Breast epithelium (tissue), 4 donors: ENCODE measurements at regions not wholly inside any gene's neighbourhood (a gene's known extent, or its start where the extent isn't known, plus 50 kb on each side); places are given as distances from the start of the nearest gene placed in this dataset.
"Not testable (repeated sequence)": the region's sequence is repeated elsewhere in the genome, so short reads cannot be mapped to it uniquely, and the experiment has no call there.

ENCODE experiments used
- DNase-seq, 2 donors: peaks; one replicate each; pipeline ENCODE4 v3.0.0-alpha.2; 2019; ENCODE audit warnings: low spot score in 2 of 2
- H3K27ac ChIP-seq, 2 donors: fragments of 200-600 bp; sonication (generic) in 1 of 2; one replicate each; pipeline ENCODE4 v1.5.1; 2016 to 2019; ENCODE audit warnings: mild to moderate bottlenecking in 1 of 2
- H3K27me3 ChIP-seq, 2 donors: fragments of 200-600 bp; sonication (generic) in 1 of 2; one replicate each; pipeline versions ENCODE4 v1.5.1 to v1.6.0; 2017 to 2019; ENCODE audit warnings: control low read depth in 1 of 2, mild to moderate bottlenecking in 1 of 2
- H3K36me3 ChIP-seq: fragments of 200-600 bp; one replicate; pipeline ENCODE4 v1.5.1; 2019
- H3K4me1 ChIP-seq, 2 donors: fragments of 200-600 bp; sonication (generic); one replicate each; pipeline ENCODE4 v1.5.1; 2016 to 2019; ENCODE audit warnings: control low read depth in 1 of 2
- H3K4me3 ChIP-seq, 3 donors: fragments of 200-600 bp; sonication (generic); 1 replicate in 2 of 3; 2 replicates in 1 of 3; pipeline ENCODE4 v1.5.1; 2016 to 2019; ENCODE audit warnings: mild to moderate bottlenecking in 3 of 3, moderate library complexity in 2 of 3
- H3K9me3 ChIP-seq, 2 donors: fragments of 200-600 bp; sonication (generic) in 1 of 2; one replicate each; pipeline ENCODE4 v1.5.1; 2016 to 2019; ENCODE audit warnings: control low read depth in 1 of 2
- POLR2A ChIP-seq: fragments of 450-650 bp; IDR thresholded peaks from one replicate; pipeline ENCODE4 v1.6.1; 2016; ENCODE audit warnings: antibody characterized with exemption, mild to moderate bottlenecking, moderate library complexity
- POLR2AphosphoS5 ChIP-seq, 3 donors: sonication (generic); formaldehyde crosslinking; IDR thresholded peaks; one replicate each; pipeline ENCODE4 v1.6.1; 2017; ENCODE audit warnings: antibody characterized with exemption in 3 of 3
- intact Hi-C: fragments of 100-400 bp; cut with DNase I; formaldehyde crosslinking; loops from one replicate; pipeline ENCODE4 v1.15.1; 2023; ENCODE audit warnings: low total_unique reads
- TF ChIP-seq, protein P1 (sequence below), 3 donors: fragments of 450-650 bp; IDR thresholded peaks; one replicate each; pipeline ENCODE4 v1.5.1; 2016 to 2017; ENCODE audit warnings: antibody characterized with exemption in 3 of 3, mild to moderate bottlenecking in 3 of 3, moderate library complexity in 3 of 3

DNA sequence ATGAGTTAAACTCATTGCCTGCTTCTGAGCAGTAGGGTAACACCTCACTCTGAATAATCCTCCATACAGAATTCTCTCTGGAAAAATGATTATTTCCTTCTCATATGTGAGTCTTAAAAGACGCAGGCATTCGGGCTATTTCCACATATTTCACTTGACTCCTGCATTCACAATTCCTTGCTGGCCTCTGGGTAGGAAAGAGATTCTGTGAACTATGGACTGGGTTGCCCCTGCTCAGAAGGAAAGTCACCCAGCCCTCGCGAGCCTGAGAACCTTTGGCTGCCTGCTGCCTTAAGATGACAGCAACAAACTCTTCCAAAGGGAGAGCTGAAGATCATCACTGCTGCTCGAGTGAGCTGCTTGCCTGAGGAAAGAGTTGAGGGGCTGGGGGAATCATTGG lies 216.8 kb downstream of the BAMBI start:
- TF ChIP-seq POLR2AphosphoS5 (IDR thresholded peaks at IDR 0.05) (no peak), POLR2A (no peak)
- TF ChIP-seq, protein P1, sequence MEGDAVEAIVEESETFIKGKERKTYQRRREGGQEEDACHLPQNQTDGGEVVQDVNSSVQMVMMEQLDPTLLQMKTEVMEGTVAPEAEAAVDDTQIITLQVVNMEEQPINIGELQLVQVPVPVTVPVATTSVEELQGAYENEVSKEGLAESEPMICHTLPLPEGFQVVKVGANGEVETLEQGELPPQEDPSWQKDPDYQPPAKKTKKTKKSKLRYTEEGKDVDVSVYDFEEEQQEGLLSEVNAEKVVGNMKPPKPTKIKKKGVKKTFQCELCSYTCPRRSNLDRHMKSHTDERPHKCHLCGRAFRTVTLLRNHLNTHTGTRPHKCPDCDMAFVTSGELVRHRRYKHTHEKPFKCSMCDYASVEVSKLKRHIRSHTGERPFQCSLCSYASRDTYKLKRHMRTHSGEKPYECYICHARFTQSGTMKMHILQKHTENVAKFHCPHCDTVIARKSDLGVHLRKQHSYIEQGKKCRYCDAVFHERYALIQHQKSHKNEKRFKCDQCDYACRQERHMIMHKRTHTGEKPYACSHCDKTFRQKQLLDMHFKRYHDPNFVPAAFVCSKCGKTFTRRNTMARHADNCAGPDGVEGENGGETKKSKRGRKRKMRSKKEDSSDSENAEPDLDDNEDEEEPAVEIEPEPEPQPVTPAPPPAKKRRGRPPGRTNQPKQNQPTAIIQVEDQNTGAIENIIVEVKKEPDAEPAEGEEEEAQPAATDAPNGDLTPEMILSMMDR (IDR thresholded peaks at IDR 0.05) = no peak
- no peak for DNase-seq
- H3K36me3 ChIP-seq = no peaks in the 10 kb centered on the region
- no peaks in the 10 kb centered on the region for H3K9me3 ChIP-seq
- H3K27me3 ChIP-seq = no peaks in the 10 kb centered on the region
- no peak overlapping the region for H3K27ac ChIP-seq
- H3K4me1 ChIP-seq = no peaks in the 10 kb centered on the region
- H3K4me3 ChIP-seq = no peak overlapping the region
- intact Hi-C loops = no loop called here

DNA sequence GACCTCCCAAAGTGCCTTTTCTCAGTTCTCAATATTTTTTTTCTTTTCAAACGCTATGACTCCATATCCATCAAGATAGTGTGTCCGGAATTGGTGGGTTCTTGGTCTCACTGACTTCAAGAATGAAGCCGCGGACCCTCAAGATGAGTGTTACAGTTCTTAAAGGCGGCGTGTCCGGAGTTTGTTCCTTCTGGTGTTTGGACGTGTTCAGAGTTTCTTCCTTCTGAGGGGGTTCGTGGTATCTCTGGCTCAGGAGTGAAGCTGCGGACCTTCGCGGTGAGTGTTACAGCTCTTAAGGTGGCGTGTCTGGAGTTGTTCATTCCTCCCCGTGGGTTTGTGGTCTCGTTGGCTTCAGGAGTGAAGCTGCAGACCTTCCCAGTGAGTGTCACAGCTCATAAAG lies 218.3 kb downstream of the BAMBI start:
- H3K36me3 ChIP-seq, intact Hi-C loops: not testable (repeated sequence)

DNA sequence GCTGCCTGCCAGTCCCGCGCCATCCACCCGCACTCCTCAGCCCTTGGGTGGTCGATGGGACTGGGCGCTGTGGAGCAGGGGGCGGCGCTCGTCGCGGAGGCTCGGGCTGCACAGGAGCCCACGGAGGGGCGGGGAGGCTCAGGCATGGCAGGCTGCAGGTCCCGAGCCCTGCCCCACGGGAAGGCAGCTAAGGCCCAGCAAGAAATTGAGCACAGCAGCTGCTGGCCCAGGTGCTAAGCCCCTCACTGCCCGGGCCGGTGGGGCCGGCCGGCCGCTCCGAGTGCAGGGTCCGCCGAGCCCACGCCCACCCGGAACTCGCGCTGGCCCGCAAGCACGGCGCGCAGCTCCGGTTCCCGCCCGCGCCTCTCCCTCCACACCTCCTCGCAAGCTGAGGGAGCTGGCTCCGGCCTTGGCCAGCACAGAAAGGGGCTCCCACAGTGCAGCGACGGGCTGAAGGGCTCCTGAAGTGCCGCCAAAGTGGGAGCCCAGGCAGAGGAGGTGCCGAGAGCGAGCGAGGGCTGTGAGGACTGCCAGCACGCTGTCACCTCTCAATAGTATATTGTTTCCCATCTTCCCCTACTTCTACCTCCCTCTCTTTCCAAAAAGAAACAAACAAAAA lies 219.6 kb downstream of the BAMBI start:
- H3K27ac ChIP-seq, H3K36me3 ChIP-seq, intact Hi-C loops, DNase-seq, H3K4me3 ChIP-seq, H3K27me3 ChIP-seq, H3K4me1 ChIP-seq, H3K9me3 ChIP-seq: not testable (repeated sequence)

More for the DNA sequence above, 218.3 kb downstream of the BAMBI start:
- H3K4me1 ChIP-seq, H3K27me3 ChIP-seq, H3K27ac ChIP-seq, H3K9me3 ChIP-seq, H3K4me3 ChIP-seq, DNase-seq: not testable (repeated sequence)

DNA sequence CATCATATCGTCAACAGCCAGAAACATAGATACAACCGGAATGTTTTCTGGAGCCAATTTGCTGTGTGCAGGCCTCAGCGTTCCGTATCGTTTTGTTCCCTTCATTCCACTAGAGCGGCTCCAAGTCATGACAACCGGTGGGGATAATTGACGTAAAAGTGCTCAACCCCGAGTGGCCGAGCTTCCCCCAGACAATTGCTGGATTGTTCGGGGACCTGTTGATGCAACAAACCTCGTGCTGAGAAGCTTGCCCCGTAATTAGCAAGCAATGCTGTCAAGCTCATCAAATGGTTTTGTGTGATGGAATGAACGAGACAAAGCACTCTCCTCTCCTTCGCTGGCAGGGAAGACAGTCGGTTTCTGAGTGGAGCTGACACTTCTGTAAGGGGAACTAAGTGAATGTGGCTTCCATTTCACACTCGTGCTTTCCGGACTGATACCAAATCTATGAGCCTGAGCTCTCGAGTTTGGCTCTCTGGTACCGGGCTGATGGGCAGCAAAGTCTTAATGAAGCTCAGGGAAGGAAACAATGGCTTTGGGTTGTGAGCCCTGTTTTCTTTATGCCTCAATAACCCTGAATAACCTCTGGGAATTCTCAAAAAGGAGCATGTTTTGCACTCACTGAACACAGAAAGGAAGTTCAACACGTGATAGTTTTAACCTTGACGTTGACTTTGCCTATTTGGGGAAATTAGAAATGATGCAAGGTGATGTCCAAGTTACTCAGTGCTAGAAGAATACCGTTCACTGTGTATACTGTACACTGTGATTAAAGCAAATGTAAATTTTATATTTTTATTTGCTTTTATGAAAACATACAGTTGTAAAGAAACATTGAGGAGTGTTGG lies 220.5 kb downstream of the BAMBI start:
- Histone ChIP-seq H3K9me3 (no peaks in the 10 kb centered on the region), H3K4me1 (no peaks in the 10 kb centered on the region), H3K27ac (no peak overlapping the region), H3K36me3 (no peaks in the 10 kb centered on the region), H3K27me3 (no peaks in the 10 kb centered on the region), H3K4me3 (no peak overlapping the region)
- DNase-seq = no peak
- intact Hi-C loops = no loop called here
- TF ChIP-seq, protein P1 (IDR thresholded peaks at IDR 0.05) = no peak
- TF ChIP-seq POLR2AphosphoS5 (IDR thresholded peaks at IDR 0.05) (no peak), POLR2A (no peak)

DNA sequence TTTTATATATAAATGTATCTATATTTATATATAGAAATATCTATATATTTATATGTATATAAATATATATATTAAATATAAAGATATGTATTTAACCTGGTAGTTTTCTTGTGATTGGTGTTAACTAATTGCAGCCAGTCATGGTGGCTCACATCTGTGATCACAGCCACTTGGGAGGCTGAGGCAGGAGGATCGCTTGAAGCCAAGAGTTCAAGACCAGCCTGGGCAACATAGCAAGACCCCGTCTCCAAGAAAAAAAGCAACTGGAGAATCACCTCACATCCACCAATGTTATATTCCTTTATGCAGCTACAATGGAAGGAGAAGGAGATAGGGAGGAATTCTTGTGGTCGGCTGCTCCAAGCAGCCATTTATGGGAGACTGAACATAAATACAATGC lies 224.9 kb downstream of the BAMBI start:
- DNase-seq = no peak
- intact Hi-C loops = no loop called here
- no peaks in the 10 kb centered on the region for H3K27me3 ChIP-seq
- no peak for TF ChIP-seq POLR2AphosphoS5 (IDR thresholded peaks at IDR 0.05)
- no peak for TF ChIP-seq POLR2A
- TF ChIP-seq, protein P1 (IDR thresholded peaks at IDR 0.05) = no peak
- H3K36me3 ChIP-seq = no peaks in the 10 kb centered on the region
- no peaks in the 10 kb centered on the region for H3K4me1 ChIP-seq
- no peaks in the 10 kb centered on the region for H3K9me3 ChIP-seq
- no peak overlapping the region for H3K4me3 ChIP-seq
- no peak overlapping the region for H3K27ac ChIP-seq

DNA sequence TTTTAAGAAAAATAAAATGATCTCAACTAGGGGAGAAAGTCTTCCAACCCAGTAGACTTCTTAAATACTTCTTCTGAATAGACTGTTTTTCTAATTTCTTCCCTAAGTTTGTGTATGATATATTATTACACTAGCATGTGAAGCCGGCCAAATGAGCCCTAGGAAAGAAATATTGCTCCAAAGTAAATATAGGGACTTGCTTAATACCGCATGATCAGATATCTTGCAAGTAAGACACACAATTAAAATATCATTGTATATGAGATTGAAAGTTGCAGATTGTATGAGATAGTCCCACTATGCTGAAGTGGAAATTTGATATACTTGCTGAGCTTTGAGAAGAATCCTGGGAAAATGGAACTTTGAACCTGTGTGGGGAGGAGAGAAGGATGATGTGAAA lies 225.7 kb downstream of the BAMBI start:
- no peak overlapping the region for H3K4me3 ChIP-seq
- intact Hi-C loops = no loop called here

More for the DNA sequence above, 225.7 kb downstream of the BAMBI start:
- H3K27me3 ChIP-seq = no peaks in the 10 kb centered on the region
- H3K9me3 ChIP-seq = no peaks in the 10 kb centered on the region
- H3K4me1 ChIP-seq = no peaks in the 10 kb centered on the region
- no peak overlapping the region for H3K27ac ChIP-seq
- DNase-seq = no peak
- no peaks in the 10 kb centered on the region for H3K36me3 ChIP-seq
- no peak for TF ChIP-seq POLR2A
- TF ChIP-seq, protein P1 (IDR thresholded peaks at IDR 0.05) = no peak
- TF ChIP-seq POLR2AphosphoS5 (IDR thresholded peaks at IDR 0.05) = no peak
